GM23338 (cell line): ENCODE measurements at regions not wholly inside any gene's neighbourhood (a gene's known extent, or its start where the extent isn't known, plus 50 kb on each side); places are given as distances from the start of the nearest gene placed in this dataset.

Experiments
- ATAC-seq: fragments of 200-7000 bp; cut with Tn5 transposase; 3 replicates; pipeline ENCODE4 v1.9.1; 2020
- DNase-seq: peaks from one replicate; pipeline ENCODE4 v3.0.0-alpha.2; 2015; ENCODE audit warnings: low spot score
- H2AFZ ChIP-seq: fragments of 200-600 bp; sonication (generic); 2 replicates; pipeline ENCODE4 v1.8.0; 2016; ENCODE audit warnings: antibody characterized with exemption, mild to moderate bottlenecking, moderate library complexity
- H3F3A ChIP-seq: fragments of 200-600 bp; sonication (generic); replicated peaks from 2 replicates; pipeline ENCODE4 v1.8.0; 2017; ENCODE audit warnings: antibody characterized with exemption, mixed run types, low read depth
- H3K27ac ChIP-seq: fragments of 200-600 bp; sonication (generic); 2 replicates; pipeline ENCODE4 v1.6.1; 2016; ENCODE audit warnings: low read depth
- H3K27me3 ChIP-seq: fragments of 200-600 bp; sonication (generic); 2 replicates; pipeline ENCODE4 v1.8.0; 2016; ENCODE audit warnings: mild to moderate bottlenecking, mixed run types, moderate library complexity; ENCODE audit not compliant: insufficient read depth
- H3K36me3 ChIP-seq: fragments of 200-600 bp; sonication (generic); 2 replicates; pipeline ENCODE4 v1.8.0; 2016; ENCODE audit warnings: mild to moderate bottlenecking; ENCODE audit not compliant: insufficient read depth
- H3K4me1 ChIP-seq: fragments of 200-600 bp; sonication (generic); 2 replicates; pipeline ENCODE4 v1.8.0; 2016; ENCODE audit warnings: mild to moderate bottlenecking, moderate library complexity; ENCODE audit not compliant: insufficient read depth
- H3K4me2 ChIP-seq: fragments of 200-600 bp; sonication (generic); 2 replicates; pipeline ENCODE4 v1.7.1; 2017; ENCODE audit warnings: mixed run types
- H3K4me3 ChIP-seq: fragments of 200-600 bp; sonication (generic); 2 replicates; pipeline ENCODE4 v1.6.1; 2016; ENCODE audit warnings: mixed run types
- H3K79me2 ChIP-seq: fragments of 200-600 bp; sonication (generic); replicated peaks from 2 replicates; pipeline ENCODE4 v1.8.0; 2017; ENCODE audit warnings: mild to moderate bottlenecking; ENCODE audit not compliant: insufficient read depth
- H3K9me2 ChIP-seq: fragments of 200-600 bp; sonication (generic); 2 replicates; pipeline ENCODE4 v1.8.0; 2017; ENCODE audit not compliant: insufficient read depth
- H4K20me1 ChIP-seq: fragments of 200-600 bp; sonication (generic); replicated peaks from 2 replicates; pipeline ENCODE4 v1.8.0; 2017; ENCODE audit warnings: mild to moderate bottlenecking; ENCODE audit not compliant: insufficient read depth
- H3K27ac Mint-ChIP-seq: 2 replicates; pipeline ENCODE4 v1.8.0; 2020; ENCODE audit warnings: inconsistent platforms, mild to moderate bottlenecking, moderate library complexity, mixed read lengths
- H3K27me3 Mint-ChIP-seq: 3 replicates; pipeline ENCODE4 v1.8.0; 2022; ENCODE audit warnings: low read depth, mild to moderate bottlenecking, moderate library complexity, mixed read lengths, inconsistent platforms; ENCODE audit not compliant: insufficient read depth, poor library complexity
- H3K36me3 Mint-ChIP-seq: 3 replicates; pipeline ENCODE4 v1.8.0; 2021; ENCODE audit warnings: low read depth, mild to moderate bottlenecking, inconsistent platforms, moderate library complexity, mixed read lengths
- H3K4me1 Mint-ChIP-seq: 3 replicates; pipeline ENCODE4 v1.8.0; 2020; ENCODE audit warnings: mild to moderate bottlenecking, inconsistent platforms, mixed read lengths
- H3K4me3 Mint-ChIP-seq: 3 replicates; pipeline ENCODE4 v1.8.0; 2021; ENCODE audit warnings: moderate library complexity, mild to moderate bottlenecking, inconsistent platforms, mixed read lengths
- H3K9me3 Mint-ChIP-seq: 3 replicates; pipeline ENCODE4 v1.8.0; 2020; ENCODE audit warnings: moderate library complexity, mild to moderate bottlenecking, inconsistent platforms, mixed read lengths
- CREB1 ChIP-seq: fragments of 250-450 bp; sonication (Bioruptor Pico); IDR thresholded peaks from 2 replicates; pipeline ENCODE4 v1.5.0; 2020; ENCODE audit warnings: low read depth, mild to moderate bottlenecking, moderate library complexity
- CTCF ChIP-seq, 2 experiments: fragments of 200-600 bp in 1 of 2; sonication (generic) in 1 of 2; conservative IDR thresholded peaks; 2 replicates each; pipeline versions ENCODE4 v1.5.1 to v1.6.1; 2016 to 2017; ENCODE audit warnings: antibody characterized with exemption in 2 of 2, low read depth in 2 of 2, mild to moderate bottlenecking in 2 of 2, moderate library complexity in 1 of 2
- EZH2 ChIP-seq: fragments of 200-600 bp; sonication (generic); IDR thresholded peaks from one replicate; pipeline ENCODE4 v1.8.0; 2017; ENCODE audit warnings: antibody characterized with exemption, mild to moderate bottlenecking, low read depth; ENCODE audit not compliant: unreplicated experiment
- EZH2phosphoT487 ChIP-seq: fragments of 200-600 bp; sonication (generic); IDR thresholded peaks from one replicate; pipeline ENCODE4 v1.8.1; 2018; ENCODE audit warnings: antibody characterized with exemption; ENCODE audit not compliant: unreplicated experiment
- JUNB ChIP-seq: IDR thresholded peaks from one replicate; pipeline ENCODE4 v1.6.1; 2016; ENCODE audit warnings: antibody characterized with exemption; ENCODE audit not compliant: unreplicated experiment
- NANOG ChIP-seq: IDR thresholded peaks from 2 replicates; pipeline ENCODE4 v1.6.1; 2016; ENCODE audit warnings: antibody characterized with exemption, borderline replicate concordance
- POLR2AphosphoS5 ChIP-seq: IDR thresholded peaks from 2 replicates; pipeline ENCODE4 v1.6.1; 2016; ENCODE audit warnings: antibody characterized with exemption, low read depth
- ZNF114 ChIP-seq: fragments of 250-450 bp; sonication (Bioruptor Pico); IDR thresholded peaks from 2 replicates; pipeline ENCODE4 v1.5.0; 2020; ENCODE audit warnings: mild to moderate bottlenecking, moderate library complexity
- TF ChIP-seq, protein P1 (sequence below): IDR thresholded peaks from 2 replicates; pipeline ENCODE4 v1.6.1; 2016; ENCODE audit warnings: antibody characterized with exemption
- TF ChIP-seq, protein P2 (sequence below): fragments of 250-450 bp; sonication (Bioruptor Pico); IDR thresholded peaks from 2 replicates; pipeline ENCODE4 v1.5.0; 2020; ENCODE audit warnings: mild to moderate bottlenecking, moderate library complexity

DNA sequence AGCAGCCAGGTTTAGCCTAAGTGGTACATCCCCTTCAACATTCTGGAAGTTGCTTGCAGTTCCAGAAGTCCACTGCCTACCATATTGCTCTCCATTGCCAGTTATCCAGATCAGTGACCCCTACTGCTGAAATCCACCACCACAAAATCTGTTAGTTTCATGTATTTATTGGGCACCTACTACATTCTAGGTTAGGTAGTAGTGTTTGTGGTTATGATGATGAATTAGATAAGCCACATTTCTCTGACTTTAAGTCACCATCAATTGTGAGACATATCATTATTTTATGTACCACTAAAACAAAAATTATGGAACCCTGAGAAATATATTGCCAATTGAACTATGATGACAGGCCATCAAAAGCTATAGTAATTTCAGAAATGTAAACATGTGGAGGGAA is 139.5 kb upstream of the PKDCC start:
- H3K27ac Mint-ChIP-seq = no peak overlapping the region
- H3K4me2 ChIP-seq = no peak overlapping the region
- no peak overlapping the region for H3K4me3 Mint-ChIP-seq
- H3K27me3 Mint-ChIP-seq = peaks cover 2% of the 10 kb centered on the region
- ATAC-seq (no peak), DNase-seq (no peak)
- H3K27ac ChIP-seq = no peak overlapping the region
- H3K36me3 Mint-ChIP-seq = no peaks in the 10 kb centered on the region
- H3K36me3 ChIP-seq = no peaks in the 10 kb centered on the region
- no peaks in the 10 kb centered on the region for H3K9me3 Mint-ChIP-seq
- H3K79me2 ChIP-seq = no peaks in the 10 kb centered on the region
- no peaks in the 10 kb centered on the region for H3K27me3 ChIP-seq
- TF ChIP-seq EZH2phosphoT487 (no peak), JUNB (no peak), EZH2 (no peak), POLR2AphosphoS5 (no peak)
- TF ChIP-seq, protein P1, sequence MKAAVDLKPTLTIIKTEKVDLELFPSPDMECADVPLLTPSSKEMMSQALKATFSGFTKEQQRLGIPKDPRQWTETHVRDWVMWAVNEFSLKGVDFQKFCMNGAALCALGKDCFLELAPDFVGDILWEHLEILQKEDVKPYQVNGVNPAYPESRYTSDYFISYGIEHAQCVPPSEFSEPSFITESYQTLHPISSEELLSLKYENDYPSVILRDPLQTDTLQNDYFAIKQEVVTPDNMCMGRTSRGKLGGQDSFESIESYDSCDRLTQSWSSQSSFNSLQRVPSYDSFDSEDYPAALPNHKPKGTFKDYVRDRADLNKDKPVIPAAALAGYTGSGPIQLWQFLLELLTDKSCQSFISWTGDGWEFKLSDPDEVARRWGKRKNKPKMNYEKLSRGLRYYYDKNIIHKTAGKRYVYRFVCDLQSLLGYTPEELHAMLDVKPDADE = no peak
- no peaks in the 10 kb centered on the region for H3K4me1 ChIP-seq
- H2AFZ ChIP-seq = peak overlapping the region; percentile 76; the same call in 1 of the 2 replicates
- no peaks in the 10 kb centered on the region for H4K20me1 ChIP-seq
- H3K9me2 ChIP-seq = 0 out of 2 replicates have a peak, but pooled peaks cover 13% of the 10 kb centered on the region
- H3K4me3 ChIP-seq = no peak overlapping the region
- peaks cover 7% of the 10 kb centered on the region for H3K4me1 Mint-ChIP-seq
- no peaks in the 10 kb centered on the region for H3F3A ChIP-seq

- no peaks in the 10 kb centered on the region for H4K20me1 ChIP-seq
- no peak overlapping the region for H3K4me3 Mint-ChIP-seq
- H3K4me1 ChIP-seq = no peaks in the 10 kb centered on the region
- H3K4me1 Mint-ChIP-seq = peaks cover 7% of the 10 kb centered on the region
- DNase-seq (no peak), ATAC-seq (no peak)
- no peak overlapping the region for H3K4me2 ChIP-seq
- H3K27me3 ChIP-seq = no peaks in the 10 kb centered on the region
- H3K27ac Mint-ChIP-seq = no peak overlapping the region
- no peak overlapping the region for H2AFZ ChIP-seq
- peaks cover 4% of the 10 kb centered on the region for H3K27me3 Mint-ChIP-seq
- H3F3A ChIP-seq = no peaks in the 10 kb centered on the region
- no peaks in the 10 kb centered on the region for H3K9me3 Mint-ChIP-seq
- no peaks in the 10 kb centered on the region for H3K36me3 ChIP-seq
- H3K27ac ChIP-seq = no peak overlapping the region
- 0 out of 2 replicates have a peak, but pooled peaks cover 18% of the 10 kb centered on the region for H3K9me2 ChIP-seq
- no peak overlapping the region for H3K4me3 ChIP-seq
- H3K36me3 Mint-ChIP-seq = no peaks in the 10 kb centered on the region
- no peaks in the 10 kb centered on the region for H3K79me2 ChIP-seq
- TF ChIP-seq, protein P1 = no peak
- TF ChIP-seq CTCF (conservative IDR thresholded peaks at IDR 0.05; ENCODE audit: low read depth in 2 of 2) (no peak), CREB1 (no peak), NANOG (no peak), EZH2 (no peak), ZNF114 (no peak), POLR2AphosphoS5 (no peak)
- TF ChIP-seq, protein P2, sequence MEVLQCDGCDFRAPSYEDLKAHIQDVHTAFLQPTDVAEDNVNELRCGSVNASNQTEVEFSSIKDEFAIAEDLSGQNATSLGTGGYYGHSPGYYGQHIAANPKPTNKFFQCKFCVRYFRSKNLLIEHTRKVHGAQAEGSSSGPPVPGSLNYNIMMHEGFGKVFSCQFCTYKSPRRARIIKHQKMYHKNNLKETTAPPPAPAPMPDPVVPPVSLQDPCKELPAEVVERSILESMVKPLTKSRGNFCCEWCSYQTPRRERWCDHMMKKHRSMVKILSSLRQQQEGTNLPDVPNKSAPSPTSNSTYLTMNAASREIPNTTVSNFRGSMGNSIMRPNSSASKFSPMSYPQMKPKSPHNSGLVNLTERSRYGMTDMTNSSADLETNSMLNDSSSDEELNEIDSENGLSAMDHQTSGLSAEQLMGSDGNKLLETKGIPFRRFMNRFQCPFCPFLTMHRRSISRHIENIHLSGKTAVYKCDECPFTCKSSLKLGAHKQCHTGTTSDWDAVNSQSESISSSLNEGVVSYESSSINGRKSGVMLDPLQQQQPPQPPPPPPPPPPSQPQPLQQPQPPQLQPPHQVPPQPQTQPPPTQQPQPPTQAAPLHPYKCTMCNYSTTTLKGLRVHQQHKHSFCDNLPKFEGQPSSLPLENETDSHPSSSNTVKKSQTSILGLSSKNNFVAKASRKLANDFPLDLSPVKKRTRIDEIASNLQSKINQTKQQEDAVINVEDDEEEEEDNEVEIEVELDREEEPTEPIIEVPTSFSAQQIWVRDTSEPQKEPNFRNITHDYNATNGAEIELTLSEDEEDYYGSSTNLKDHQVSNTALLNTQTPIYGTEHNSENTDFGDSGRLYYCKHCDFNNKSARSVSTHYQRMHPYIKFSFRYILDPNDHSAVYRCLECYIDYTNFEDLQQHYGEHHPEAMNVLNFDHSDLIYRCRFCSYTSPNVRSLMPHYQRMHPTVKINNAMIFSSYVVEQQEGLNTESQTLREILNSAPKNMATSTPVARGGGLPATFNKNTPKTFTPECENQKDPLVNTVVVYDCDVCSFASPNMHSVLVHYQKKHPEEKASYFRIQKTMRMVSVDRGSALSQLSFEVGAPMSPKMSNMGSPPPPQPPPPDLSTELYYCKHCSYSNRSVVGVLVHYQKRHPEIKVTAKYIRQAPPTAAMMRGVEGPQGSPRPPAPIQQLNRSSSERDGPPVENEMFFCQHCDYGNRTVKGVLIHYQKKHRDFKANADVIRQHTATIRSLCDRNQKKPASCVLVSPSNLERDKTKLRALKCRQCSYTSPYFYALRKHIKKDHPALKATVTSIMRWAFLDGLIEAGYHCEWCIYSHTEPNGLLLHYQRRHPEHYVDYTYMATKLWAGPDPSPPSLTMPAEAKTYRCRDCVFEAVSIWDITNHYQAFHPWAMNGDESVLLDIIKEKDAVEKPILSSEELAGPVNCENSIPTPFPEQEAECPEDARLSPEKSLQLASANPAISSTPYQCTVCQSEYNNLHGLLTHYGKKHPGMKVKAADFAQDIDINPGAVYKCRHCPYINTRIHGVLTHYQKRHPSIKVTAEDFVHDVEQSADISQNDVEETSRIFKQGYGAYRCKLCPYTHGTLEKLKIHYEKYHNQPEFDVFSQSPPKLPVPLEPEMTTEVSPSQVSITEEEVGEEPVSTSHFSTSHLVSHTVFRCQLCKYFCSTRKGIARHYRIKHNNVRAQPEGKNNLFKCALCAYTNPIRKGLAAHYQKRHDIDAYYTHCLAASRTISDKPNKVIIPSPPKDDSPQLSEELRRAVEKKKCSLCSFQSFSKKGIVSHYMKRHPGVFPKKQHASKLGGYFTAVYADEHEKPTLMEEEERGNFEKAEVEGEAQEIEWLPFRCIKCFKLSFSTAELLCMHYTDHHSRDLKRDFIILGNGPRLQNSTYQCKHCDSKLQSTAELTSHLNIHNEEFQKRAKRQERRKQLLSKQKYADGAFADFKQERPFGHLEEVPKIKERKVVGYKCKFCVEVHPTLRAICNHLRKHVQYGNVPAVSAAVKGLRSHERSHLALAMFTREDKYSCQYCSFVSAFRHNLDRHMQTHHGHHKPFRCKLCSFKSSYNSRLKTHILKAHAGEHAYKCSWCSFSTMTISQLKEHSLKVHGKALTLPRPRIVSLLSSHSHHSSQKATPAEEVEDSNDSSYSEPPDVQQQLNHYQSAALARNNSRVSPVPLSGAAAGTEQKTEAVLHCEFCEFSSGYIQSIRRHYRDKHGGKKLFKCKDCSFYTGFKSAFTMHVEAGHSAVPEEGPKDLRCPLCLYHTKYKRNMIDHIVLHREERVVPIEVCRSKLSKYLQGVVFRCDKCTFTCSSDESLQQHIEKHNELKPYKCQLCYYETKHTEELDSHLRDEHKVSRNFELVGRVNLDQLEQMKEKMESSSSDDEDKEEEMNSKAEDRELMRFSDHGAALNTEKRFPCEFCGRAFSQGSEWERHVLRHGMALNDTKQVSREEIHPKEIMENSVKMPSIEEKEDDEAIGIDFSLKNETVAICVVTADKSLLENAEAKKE (CRISPR knock-in tag) = no peak
Observed at GRCh38 chr2:41909584-41909983, 138.2 kb upstream of the PKDCC start.
